SHP77 (cell line): ENCODE measurements at regions not wholly inside any gene's neighbourhood (a gene's known extent, or its start where the extent isn't known, plus 50 kb on each side); places are given as distances from the start of the nearest gene placed in this dataset.
A peak's percentile ranks its signal among the peaks of the same experiment; 100 is the strongest.
"Not testable (repeated sequence)": the region's sequence is repeated elsewhere in the genome, so short reads cannot be mapped to it uniquely, and the experiment has no call there.

ENCODE experiments used
- DNase-seq, 2 experiments: peaks; one replicate each; lab custom pipeline; 2025; lab: John Stamatoyannopoulos, UW

GRCh38 chr10:32217216-32217615 lies 129.7 kb downstream of the EPC1 start:
- DNase-seq, result no peak

GRCh38 chr10:32213838-32214237 lies 133.1 kb downstream of the EPC1 start:
- DNase-seq, result not testable (repeated sequence)

- DNase-seq, result no peak
Measured at GRCh38 chr10:32211046-32211363, 136.0 kb downstream of the EPC1 start.

- DNase-seq, result peak; percentile 23 to 28
Measured at GRCh38 chr10:32210306-32211045, 136.5 kb downstream of the EPC1 start.

GRCh38 chr10:32208005-32208404 lies 139.0 kb downstream of the EPC1 start:
- not testable (repeated sequence) for DNase-seq

GRCh38 chr10:32207544-32207943 lies 139.4 kb downstream of the EPC1 start:
- DNase-seq, result peak; percentile 13 to 31

GRCh38 chr10:32205670-32206069 lies 141.3 kb downstream of the EPC1 start:
- DNase-seq, result no peak

GRCh38 chr10:32204606-32205005 lies 142.4 kb downstream of the EPC1 start:
- DNase-seq, result no peak

GRCh38 chr10:32199714-32200394 lies 143.6 kb upstream of the KIF5B start:
- no peak for DNase-seq

GRCh38 chr10:32197423-32197822 lies 141.2 kb upstream of the KIF5B start:
- DNase-seq, result no peak

- DNase-seq, result no peak
Measured at GRCh38 chr10:32190890-32191491, 134.8 kb upstream of the KIF5B start.

GRCh38 chr10:32189400-32190084 lies 133.3 kb upstream of the KIF5B start:
- DNase-seq, result no peak

- not testable (repeated sequence) for DNase-seq
Measured at GRCh38 chr10:32188601-32189000, 132.4 kb upstream of the KIF5B start.

- no peak for DNase-seq
Measured at GRCh38 chr10:32187686-32188085, 131.5 kb upstream of the KIF5B start.

GRCh38 chr10:32183652-32184051 lies 127.4 kb upstream of the KIF5B start:
- DNase-seq, result not testable (repeated sequence)

- no peak for DNase-seq
Measured at GRCh38 chr10:32182476-32182875, 126.3 kb upstream of the KIF5B start.

GRCh38 chr10:32180390-32181280 lies 124.4 kb upstream of the KIF5B start:
- no peak for DNase-seq

- no peak for DNase-seq
Measured at GRCh38 chr10:32179836-32180235, 123.6 kb upstream of the KIF5B start.

GRCh38 chr10:32177594-32177993 lies 121.4 kb upstream of the KIF5B start:
- DNase-seq, result not testable (repeated sequence)

- DNase-seq, result no peak
Measured at GRCh38 chr10:32175629-32176028, 119.4 kb upstream of the KIF5B start.

GRCh38 chr10:32174349-32174893 lies 118.2 kb upstream of the KIF5B start:
- no peak for DNase-seq
